IMR-90 (cell line): ENCODE measurements at regions not wholly inside any gene's neighbourhood (a gene's known extent, or its start where the extent isn't known, plus 50 kb on each side); places are given as distances from the start of the nearest gene placed in this dataset.

Experiments
- ATAC-seq: fragments of 200-7000 bp; cut with Tn5 transposase; 2 replicates; pipeline ENCODE4 v1.9.1; 2020; ENCODE audit warnings: low read depth, mild to moderate bottlenecking, moderate library complexity
- BruUV-seq: library from RNA; stranded (reverse); fragments of 400-500 nt; replicated peaks from 2 replicates; lab custom pipeline; 2021; lab: Mats Ljungman, UMichigan
- CTCF ChIA-PET: fragments of 300-600 bp; formaldehyde crosslinking; extraction: SDS; loops from one replicate; lab custom pipeline; 2021; ENCODE audit warnings: antibody characterized with exemption; lab: Yijun Ruan, JAX
- POLR2A ChIA-PET: fragments of 300-600 bp; sonication (Branson Sonifier 250); formaldehyde crosslinking; loops from one replicate; lab custom pipeline; 2022; ENCODE audit warnings: antibody characterized with exemption; ENCODE audit not compliant: unreplicated experiment; lab: Charles Lee
- DNase-seq: peaks from one replicate; pipeline ENCODE4 v3.0.0; 2013
- H2AFZ ChIP-seq: replicated peaks from 2 replicates; pipeline ENCODE3; 2013; ENCODE audit warnings: low read length, mild to moderate bottlenecking; ENCODE audit not compliant: poor library complexity
- H2AK5ac ChIP-seq: 2 replicates; pipeline ENCODE4 v1.6.1; 2013; ENCODE audit warnings: low read depth, low read length, inconsistent platforms
- H2AK9ac ChIP-seq: replicated peaks from 2 replicates; pipeline ENCODE3; 2013; ENCODE audit warnings: mild to moderate bottlenecking, low read depth, low read length, moderate library complexity; ENCODE audit not compliant: poor library complexity
- H2BK120ac ChIP-seq: 2 replicates; pipeline ENCODE4 v1.6.1; 2013; ENCODE audit warnings: low read depth, low read length, inconsistent platforms
- H2BK15ac ChIP-seq: 3 replicates; pipeline ENCODE4 v1.6.1; 2013; ENCODE audit warnings: low read depth, low read length, inconsistent platforms
- H2BK20ac ChIP-seq: 2 replicates; pipeline ENCODE4 v1.6.1; 2013; ENCODE audit warnings: low read depth, mild to moderate bottlenecking, inconsistent platforms, low read length, moderate library complexity
- H2BK5ac ChIP-seq: 2 replicates; pipeline ENCODE4 v1.6.1; 2013; ENCODE audit warnings: mild to moderate bottlenecking, low read depth, low read length, inconsistent platforms; ENCODE audit not compliant: poor library complexity, severe bottlenecking
- H3K14ac ChIP-seq: replicated peaks from 2 replicates; pipeline ENCODE4 v1.6.1; 2013; ENCODE audit warnings: low read depth, low read length, inconsistent platforms
- H3K18ac ChIP-seq: 2 replicates; pipeline ENCODE4 v1.6.1; 2013; ENCODE audit warnings: low read depth, low read length, control low read depth
- H3K23ac ChIP-seq: 2 replicates; pipeline ENCODE4 v1.6.1; 2013; ENCODE audit warnings: low read depth, low read length, inconsistent platforms
- H3K27ac ChIP-seq: 2 replicates; pipeline ENCODE4 v1.5.1; 2013; ENCODE audit warnings: mild to moderate bottlenecking, control low read depth, low read length; ENCODE audit not compliant: insufficient read depth
- H3K27me3 ChIP-seq: 2 replicates; pipeline ENCODE4 v1.6.1; 2013; ENCODE audit warnings: low read length; ENCODE audit not compliant: control insufficient read depth, insufficient read depth
- H3K36me3 ChIP-seq: 2 replicates; pipeline ENCODE4 v1.6.1; 2013; ENCODE audit warnings: low read length, mixed read lengths; ENCODE audit not compliant: control insufficient read depth, insufficient read depth
- H3K4ac ChIP-seq: 2 replicates; pipeline ENCODE4 v1.6.1; 2013; ENCODE audit warnings: low read depth, low read length, inconsistent platforms
- H3K4me1 ChIP-seq: 2 replicates; pipeline ENCODE4 v1.6.1; 2013; ENCODE audit warnings: low read length, mixed read lengths; ENCODE audit not compliant: control insufficient read depth, insufficient read depth
- H3K4me2 ChIP-seq: 2 replicates; pipeline ENCODE4 v1.6.1; 2013; ENCODE audit warnings: low read depth, mild to moderate bottlenecking, control low read depth, low read length, moderate library complexity
- H3K4me3 ChIP-seq: 2 replicates; pipeline ENCODE4 v1.5.1; 2013; ENCODE audit warnings: low read depth, mild to moderate bottlenecking, control low read depth, low read length, moderate library complexity; ENCODE audit not compliant: insufficient read depth
- H3K56ac ChIP-seq: 2 replicates; pipeline ENCODE4 v1.6.1; 2013; ENCODE audit warnings: low read length, inconsistent platforms; ENCODE audit not compliant: insufficient read depth; ENCODE audit errors: extremely low read depth
- H3K79me1 ChIP-seq, 2 experiments: 2 replicates each; pipeline ENCODE4 v1.6.1; 2013; ENCODE audit warnings: low read length in 2 of 2, inconsistent platforms in 1 of 2, low read depth in 1 of 2
- H3K9ac ChIP-seq: 2 replicates; pipeline ENCODE4 v1.6.1; 2013; ENCODE audit warnings: low read depth, low read length, control low read depth
- H3K9me1 ChIP-seq: 2 replicates; pipeline ENCODE4 v1.6.1; 2013; ENCODE audit warnings: low read length, inconsistent platforms; ENCODE audit not compliant: insufficient read depth
- H3K9me3 ChIP-seq: 2 replicates; pipeline ENCODE4 v1.6.1; 2013; ENCODE audit warnings: low read length; ENCODE audit not compliant: control insufficient read depth, insufficient read depth
- H4K20me1 ChIP-seq: 2 replicates; pipeline ENCODE4 v1.6.1; 2013; ENCODE audit warnings: low read length, inconsistent platforms; ENCODE audit not compliant: insufficient read depth
- H4K5ac ChIP-seq: 2 replicates; pipeline ENCODE4 v1.6.1; 2013; ENCODE audit warnings: mild to moderate bottlenecking, low read depth, low read length, control low read depth
- H4K8ac ChIP-seq, 2 experiments: 2 replicates each; pipeline ENCODE4 v1.6.1; 2013; ENCODE audit warnings: low read depth in 2 of 2, low read length in 2 of 2, control low read depth in 1 of 2, inconsistent platforms in 1 of 2
- H4K91ac ChIP-seq: 2 replicates; pipeline ENCODE4 v1.6.1; 2013; ENCODE audit warnings: low read depth, low read length, inconsistent platforms; ENCODE audit not compliant: insufficient read depth
- POLR2A ChIP-seq: IDR thresholded peaks from 2 replicates; pipeline ENCODE4 v1.6.1; 2012; ENCODE audit warnings: mild to moderate bottlenecking, low read depth, low read length
- RAD21 ChIP-seq: IDR thresholded peaks from 2 replicates; pipeline ENCODE4 v1.6.1; 2012; ENCODE audit warnings: low read length, improper control_type of control experiment
- SMC3 ChIP-seq: fragments of 150-350 bp; IDR thresholded peaks from 2 replicates; pipeline ENCODE4 v1.6.1; 2016; ENCODE audit warnings: low read depth, mild to moderate bottlenecking, antibody characterized with exemption, low read length, moderate library complexity
- WGBS, 2 experiments: methylation state at CpG; one replicate each; pipeline versions ENCODE4 v1.1.5 to v1.1.7; 2013; ENCODE audit warnings: missing lambda C conversion rate in 2 of 2; ENCODE audit not compliant: insufficient read length in 1 of 2; ENCODE audit errors: extremely low coverage in 2 of 2; 5-methylcytosine and 5-hydroxymethylcytosine counted together
- dilution Hi-C: fragments of 300-500 bp; cut with HindIII; formaldehyde crosslinking; loops from one replicate; pipeline ENCODE4 v1.14.3; 2018; ENCODE audit warnings: low sequenced_read_pairs; ENCODE audit not compliant: unreplicated experiment
- in situ Hi-C: fragments of 300-500 bp; cut with MboI; formaldehyde crosslinking; loops from 3 replicates; pipeline ENCODE4 v1.14.3; 2019; ENCODE audit warnings: low sequenced_read_pairs, inconsistent platforms, mixed read lengths
- intact Hi-C: fragments of 100-400 bp; cut with micrococcal nuclease; formaldehyde crosslinking; loops from 2 replicates; pipeline ENCODE4 v1.10.0; 2022

- intact Hi-C loops (no loop called here), dilution Hi-C loops (no loop called here), in situ Hi-C loops (no loop called here)
- ATAC-seq (no peak), DNase-seq (no peak)
- no peak overlapping the region for H2AFZ ChIP-seq
- no CpG with 5 or more reads among the region's 1 CpG for WGBS, 2 experiments
- no peak overlapping the region for H3K18ac ChIP-seq
- no peaks in the 10 kb centered on the region for H3K36me3 ChIP-seq
- H4K91ac ChIP-seq = no peak overlapping the region
- CTCF ChIA-PET = no interaction called here
- H3K9me1 ChIP-seq = no peaks in the 10 kb centered on the region
- H2BK15ac ChIP-seq = no peak overlapping the region
- H3K4me2 ChIP-seq = no peak overlapping the region
- no peak overlapping the region for H2BK20ac ChIP-seq
- no peak overlapping the region for H3K4ac ChIP-seq
- H2AK9ac ChIP-seq = no peak overlapping the region
- no peak overlapping the region for H4K5ac ChIP-seq
- H3K9me3 ChIP-seq = no peaks in the 10 kb centered on the region
- no peak overlapping the region for H2BK120ac ChIP-seq
- no peak overlapping the region for H3K14ac ChIP-seq
- no peak overlapping the region for H3K56ac ChIP-seq
- BruUV-seq = no TSS peak
- no peak for TF ChIP-seq RAD21
- no peak for TF ChIP-seq POLR2A
- no peak for TF ChIP-seq SMC3
- no peak overlapping the region for H2BK5ac ChIP-seq
- H4K8ac ChIP-seq = no peak overlapping the region
- H3K4me3 ChIP-seq = no peak overlapping the region
- H3K79me1 ChIP-seq = no peaks in the 10 kb centered on the region
- POLR2A ChIA-PET = no interaction called here
- H2AK5ac ChIP-seq = no peak overlapping the region
- no peaks in the 10 kb centered on the region for H3K4me1 ChIP-seq
- H3K9ac ChIP-seq = no peak overlapping the region
- no peaks in the 10 kb centered on the region for H4K20me1 ChIP-seq
- H3K23ac ChIP-seq = no peak overlapping the region
- H3K27ac ChIP-seq = no peak overlapping the region
- no peaks in the 10 kb centered on the region for H3K27me3 ChIP-seq
These were observed 94.7 kb upstream of the PUDP start for GRCh38 chrX:7242613-7243012.
